ENCODE measurements at regions not wholly inside any gene's neighbourhood (a gene's known extent, or its start where the extent isn't known, plus 50 kb on each side); places are given as distances from the start of the nearest gene placed in this dataset.

- TF ChIP-seq CTCF (IDR thresholded peaks at IDR 0.05) = no peak
- Histone ChIP-seq H3K27ac (peak overlapping the region; percentile 30 to 37), H3K4me3 (no peak overlapping the region)
- DNase-seq (ENCODE audit: low spot score) = no peak
Observed at GRCh38 chr17:27240086-27240801, 53.7 kb upstream of the WSB1 start.

GRCh38 chr17:27240802-27241155, 53.1 kb upstream of the WSB1 start:
- no peak for DNase-seq (ENCODE audit: low spot score)
- no peak for TF ChIP-seq CTCF (IDR thresholded peaks at IDR 0.05)
- H3K4me3 ChIP-seq = no peak overlapping the region
- H3K27ac ChIP-seq = peak overlapping the region; percentile 30 to 37

- Histone ChIP-seq H3K27ac (peak overlapping the region in 1 of 2 donors; percentile 33), H3K4me3 (no peak overlapping the region)
- no peak for TF ChIP-seq CTCF (IDR thresholded peaks at IDR 0.05)
- DNase-seq (ENCODE audit: low spot score) = no peak
Observed at GRCh38 chr17:27241346-27241946, 52.5 kb upstream of the WSB1 start.

GRCh38 chr17:27242951-27243350, 51.0 kb upstream of the WSB1 start:
- no peak overlapping the region for H3K4me3 ChIP-seq
- DNase-seq (ENCODE audit: low spot score) = no peak
- TF ChIP-seq CTCF (IDR thresholded peaks at IDR 0.05) = no peak
- peak overlapping the region in 1 of 2 donors; percentile 69 for H3K27ac ChIP-seq

- Histone ChIP-seq H3K4me3 (no peak overlapping the region), H3K27ac (peak overlapping the region; percentile 95 to 96)
Observed at GRCh38 chr17:27244011-27244410, 49.9 kb upstream of the WSB1 start.

More at GRCh38 chr17:27244011-27244410, 49.9 kb upstream of the WSB1 start:
- no peak for TF ChIP-seq CTCF (IDR thresholded peaks at IDR 0.05)
- no peak for DNase-seq (ENCODE audit: low spot score)
